C4-2B (cell line): ENCODE measurements at regions not wholly inside any gene's neighbourhood (a gene's known extent, or its start where the extent isn't known, plus 50 kb on each side); places are given as distances from the start of the nearest gene placed in this dataset.

Source experiments
- H3K27ac ChIP-seq: fragments of 450-650 bp; 2 replicates; pipeline ENCODE4 v1.5.1; 2017
- ZFX ChIP-seq: fragments of 450-650 bp; IDR thresholded peaks from 2 replicates; pipeline ENCODE4 v1.6.1; 2017
- TF ChIP-seq, protein P1 (sequence below): fragments of 450-650 bp; conservative IDR thresholded peaks from 2 replicates; pipeline ENCODE4 v1.5.1; 2017; ENCODE audit warnings: mild to moderate bottlenecking

GRCh38 chr2:221145396-221145795 lies 426.7 kb downstream of the EPHA4 start:
- no peak overlapping the region for H3K27ac ChIP-seq
- TF ChIP-seq ZFX = no peak
- TF ChIP-seq, protein P1, sequence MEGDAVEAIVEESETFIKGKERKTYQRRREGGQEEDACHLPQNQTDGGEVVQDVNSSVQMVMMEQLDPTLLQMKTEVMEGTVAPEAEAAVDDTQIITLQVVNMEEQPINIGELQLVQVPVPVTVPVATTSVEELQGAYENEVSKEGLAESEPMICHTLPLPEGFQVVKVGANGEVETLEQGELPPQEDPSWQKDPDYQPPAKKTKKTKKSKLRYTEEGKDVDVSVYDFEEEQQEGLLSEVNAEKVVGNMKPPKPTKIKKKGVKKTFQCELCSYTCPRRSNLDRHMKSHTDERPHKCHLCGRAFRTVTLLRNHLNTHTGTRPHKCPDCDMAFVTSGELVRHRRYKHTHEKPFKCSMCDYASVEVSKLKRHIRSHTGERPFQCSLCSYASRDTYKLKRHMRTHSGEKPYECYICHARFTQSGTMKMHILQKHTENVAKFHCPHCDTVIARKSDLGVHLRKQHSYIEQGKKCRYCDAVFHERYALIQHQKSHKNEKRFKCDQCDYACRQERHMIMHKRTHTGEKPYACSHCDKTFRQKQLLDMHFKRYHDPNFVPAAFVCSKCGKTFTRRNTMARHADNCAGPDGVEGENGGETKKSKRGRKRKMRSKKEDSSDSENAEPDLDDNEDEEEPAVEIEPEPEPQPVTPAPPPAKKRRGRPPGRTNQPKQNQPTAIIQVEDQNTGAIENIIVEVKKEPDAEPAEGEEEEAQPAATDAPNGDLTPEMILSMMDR = no peak

DNA sequence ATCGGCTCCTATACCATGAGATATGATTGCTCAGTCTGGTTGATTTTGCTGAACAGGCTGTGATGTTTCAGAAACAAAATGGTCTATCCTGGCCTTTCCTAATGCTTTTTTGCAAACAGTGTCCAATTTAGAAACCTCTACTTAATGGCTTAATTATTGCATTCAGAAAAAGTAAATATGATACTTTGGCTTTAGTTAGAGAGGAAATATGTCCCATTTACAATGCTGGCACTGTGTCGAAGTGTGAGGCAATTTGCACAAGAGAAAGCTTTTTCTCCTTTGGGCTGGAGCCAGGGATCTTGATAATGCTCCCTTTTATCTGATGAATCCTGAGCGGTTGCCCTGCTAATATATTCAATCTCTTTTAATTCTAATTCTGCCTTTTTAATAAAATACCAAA lies 418.9 kb downstream of the EPHA4 start:
- H3K27ac ChIP-seq = no peak overlapping the region
- TF ChIP-seq, protein P1 = no peak
- TF ChIP-seq ZFX = no peak

DNA sequence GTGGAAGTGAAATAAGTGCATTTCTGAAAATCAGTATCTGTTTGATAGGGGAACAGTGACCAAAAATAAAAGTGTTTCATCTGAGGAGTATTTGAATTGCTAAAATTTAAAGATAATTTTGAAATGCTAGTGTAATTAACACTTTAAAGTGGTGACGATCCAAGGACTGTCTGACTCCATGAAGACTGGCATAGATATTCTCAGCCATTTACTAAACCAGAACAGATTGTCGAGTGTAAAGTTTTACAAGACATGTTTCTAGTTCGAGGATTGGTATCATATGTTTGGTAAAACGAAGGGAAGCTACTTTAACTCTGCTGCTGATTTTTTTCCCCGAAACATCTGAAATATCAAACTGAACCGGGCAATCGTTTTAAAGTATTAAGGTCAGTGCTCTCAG lies 417.9 kb downstream of the EPHA4 start:
- TF ChIP-seq ZFX = no peak
- TF ChIP-seq, protein P1 = no peak
- H3K27ac ChIP-seq = no peak overlapping the region

GRCh38 chr2:221156062-221156734 lies 415.9 kb downstream of the EPHA4 start:
- no peak overlapping the region for H3K27ac ChIP-seq
- TF ChIP-seq ZFX = no peak
- TF ChIP-seq, protein P1 = no peak

DNA sequence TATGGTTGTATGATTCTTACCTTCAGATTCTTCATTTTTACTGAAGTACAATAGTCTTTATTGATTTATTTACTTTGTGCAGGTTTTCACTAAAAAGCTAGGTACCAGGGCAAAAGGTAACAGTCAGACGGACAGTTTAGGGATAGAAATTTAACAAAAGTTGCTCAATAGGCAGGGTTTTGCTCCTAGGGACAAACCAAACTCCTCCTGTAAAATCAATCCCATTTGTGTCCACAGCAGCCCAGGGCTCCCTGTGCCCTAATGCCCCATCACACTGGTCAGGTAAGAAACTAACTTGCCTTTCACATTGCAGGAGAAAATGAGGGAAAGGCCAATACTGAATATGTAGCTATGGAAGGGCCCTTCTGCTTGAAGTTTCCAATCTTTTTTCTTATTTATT lies 410.9 kb downstream of the EPHA4 start:
- H3K27ac ChIP-seq = no peak overlapping the region
- no peak for TF ChIP-seq ZFX
- TF ChIP-seq, protein P1 = no peak

DNA sequence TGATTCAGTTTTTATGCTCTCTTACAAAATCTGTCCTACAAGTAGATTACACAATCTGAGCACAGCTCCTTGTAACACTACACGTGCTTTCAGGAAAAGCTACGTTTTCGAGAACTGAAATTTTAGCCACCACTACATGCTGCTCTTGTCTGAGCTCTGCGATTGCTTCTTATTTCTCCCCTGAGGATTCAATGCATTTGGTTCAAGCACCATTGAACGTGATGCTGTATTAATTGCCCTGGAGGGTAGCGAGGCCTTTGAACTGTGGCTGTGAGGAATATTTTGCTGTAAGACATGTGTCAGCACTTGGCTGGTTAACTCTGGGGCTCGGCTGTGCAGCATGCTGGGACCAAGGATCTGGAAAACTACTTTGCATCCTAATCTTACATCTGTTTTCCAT lies 405.8 kb downstream of the EPHA4 start:
- H3K27ac ChIP-seq = no peak overlapping the region
- TF ChIP-seq, protein P1 = no peak
- TF ChIP-seq ZFX = no peak

DNA sequence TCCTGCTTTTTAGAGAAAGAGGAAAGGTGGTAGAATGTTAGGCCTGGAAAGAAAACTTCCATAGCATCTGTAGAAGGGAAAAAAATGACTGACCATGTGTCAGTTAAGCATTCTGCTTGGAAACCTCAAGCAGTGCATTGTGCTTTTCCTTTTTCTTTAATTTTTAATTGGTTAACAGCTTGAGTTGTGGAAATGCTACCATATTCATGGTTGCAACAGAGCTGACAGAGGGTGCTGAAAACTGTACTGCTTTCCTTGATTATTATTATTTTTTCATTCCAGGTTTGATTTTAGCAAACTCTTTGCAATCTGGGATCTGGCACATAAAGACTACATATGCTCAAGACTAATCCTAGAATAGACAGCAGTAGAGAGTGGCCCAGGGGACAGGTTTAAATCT lies 404.5 kb downstream of the EPHA4 start:
- no peak overlapping the region for H3K27ac ChIP-seq
- TF ChIP-seq, protein P1 = no peak
- no peak for TF ChIP-seq ZFX
